HL-60 (cell line): ENCODE measurements at regions not wholly inside any gene's neighbourhood (a gene's known extent, or its start where the extent isn't known, plus 50 kb on each side); places are given as distances from the start of the nearest gene placed in this dataset.

Experiments
- GABPA ChIP-seq: IDR thresholded peaks from 2 replicates; pipeline ENCODE4 v1.6.1; 2012; ENCODE audit warnings: low read depth
- REST ChIP-seq: IDR thresholded peaks from 2 replicates; pipeline ENCODE4 v1.6.1; 2012; ENCODE audit warnings: low read depth; ENCODE audit not compliant: insufficient replicate concordance
- TF ChIP-seq, protein P1 (sequence below): IDR thresholded peaks from one replicate; pipeline ENCODE4 v1.5.1; 2011; ENCODE audit warnings: low read length, control low read depth, inconsistent platforms; ENCODE audit not compliant: insufficient read depth

GRCh38 chr7:97541188-97541587 lies 190.7 kb upstream of the TAC1 start:
- TF ChIP-seq, protein P1, sequence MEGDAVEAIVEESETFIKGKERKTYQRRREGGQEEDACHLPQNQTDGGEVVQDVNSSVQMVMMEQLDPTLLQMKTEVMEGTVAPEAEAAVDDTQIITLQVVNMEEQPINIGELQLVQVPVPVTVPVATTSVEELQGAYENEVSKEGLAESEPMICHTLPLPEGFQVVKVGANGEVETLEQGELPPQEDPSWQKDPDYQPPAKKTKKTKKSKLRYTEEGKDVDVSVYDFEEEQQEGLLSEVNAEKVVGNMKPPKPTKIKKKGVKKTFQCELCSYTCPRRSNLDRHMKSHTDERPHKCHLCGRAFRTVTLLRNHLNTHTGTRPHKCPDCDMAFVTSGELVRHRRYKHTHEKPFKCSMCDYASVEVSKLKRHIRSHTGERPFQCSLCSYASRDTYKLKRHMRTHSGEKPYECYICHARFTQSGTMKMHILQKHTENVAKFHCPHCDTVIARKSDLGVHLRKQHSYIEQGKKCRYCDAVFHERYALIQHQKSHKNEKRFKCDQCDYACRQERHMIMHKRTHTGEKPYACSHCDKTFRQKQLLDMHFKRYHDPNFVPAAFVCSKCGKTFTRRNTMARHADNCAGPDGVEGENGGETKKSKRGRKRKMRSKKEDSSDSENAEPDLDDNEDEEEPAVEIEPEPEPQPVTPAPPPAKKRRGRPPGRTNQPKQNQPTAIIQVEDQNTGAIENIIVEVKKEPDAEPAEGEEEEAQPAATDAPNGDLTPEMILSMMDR, result no peak
- TF ChIP-seq REST, result no peak
- TF ChIP-seq GABPA, result no peak
